ENCODE measurements at regions not wholly inside any gene's neighbourhood (a gene's known extent, or its start where the extent isn't known, plus 50 kb on each side); places are given as distances from the start of the nearest gene placed in this dataset.

DNA sequence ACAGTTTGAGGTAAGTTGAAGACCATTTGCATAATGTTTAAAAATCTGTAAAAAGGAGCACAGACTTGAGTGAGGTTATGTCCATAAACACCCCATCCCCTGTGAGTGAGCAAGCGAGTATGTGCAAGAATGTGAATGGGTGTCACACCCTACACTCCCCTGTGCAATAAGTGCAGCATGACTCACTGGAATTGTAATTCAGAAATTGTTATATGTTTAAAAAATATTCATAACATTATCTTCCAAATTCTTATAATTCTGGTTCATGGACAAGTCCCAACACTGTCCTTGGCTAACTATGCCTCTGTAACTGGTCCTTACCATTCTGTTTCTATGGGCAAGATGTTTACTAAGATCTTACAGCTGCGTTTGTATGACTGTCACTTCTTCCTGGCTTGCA lies 207.8 kb upstream of the FAR2 start:
- DNase-seq, result no peak

DNA sequence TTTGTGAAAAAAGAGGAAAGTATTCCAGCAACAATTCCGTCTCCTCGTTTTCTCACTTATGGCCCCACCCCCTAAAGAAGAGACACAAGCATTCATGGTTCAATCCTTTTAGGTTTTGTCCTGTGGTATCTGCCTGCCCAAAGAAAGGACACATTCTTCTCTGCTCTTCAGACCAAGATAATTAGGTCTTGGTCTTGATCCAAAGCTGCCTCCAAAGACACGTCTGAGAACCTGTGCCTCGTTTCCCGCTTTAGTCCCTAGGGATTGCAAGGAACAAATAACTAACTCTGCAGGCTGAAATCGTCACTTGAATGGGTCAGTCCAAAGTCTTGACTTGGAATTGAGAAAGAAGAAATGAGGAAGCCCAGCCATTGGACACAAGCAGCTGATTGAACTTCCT lies 202.7 kb upstream of the FAR2 start:
- no peak for DNase-seq

- no peak for DNase-seq
Observed at GRCh38 chr12:28948685-28949084, 200.4 kb upstream of the FAR2 start.

GRCh38 chr12:28949184-28949583 lies 199.9 kb upstream of the FAR2 start:
- DNase-seq, result no peak

- DNase-seq, result no peak
Observed at GRCh38 chr12:28950049-28950448, 199.0 kb upstream of the FAR2 start.

GRCh38 chr12:28951935-28952334 lies 197.1 kb upstream of the FAR2 start:
- no peak for DNase-seq

DNA sequence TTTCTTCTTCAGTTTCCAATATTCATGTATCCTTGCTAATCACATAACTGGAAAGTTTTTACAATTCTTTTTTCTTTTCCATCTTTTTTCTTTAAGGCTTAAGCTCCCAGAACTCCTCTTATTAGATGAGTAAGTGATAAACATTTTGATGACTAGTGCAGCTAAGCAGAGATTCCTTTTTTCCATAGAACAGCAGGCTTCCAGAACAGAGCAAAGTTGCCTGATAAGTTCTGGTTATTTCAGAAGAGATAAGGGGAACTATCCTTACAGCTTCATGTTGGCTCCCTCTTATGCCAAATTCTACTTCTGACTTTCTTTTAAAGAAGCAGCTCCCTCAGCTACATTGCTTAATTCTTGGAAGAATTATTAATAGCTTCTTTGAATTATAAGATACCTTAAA lies 194.7 kb upstream of the FAR2 start:
- no peak for DNase-seq

GRCh38 chr12:28955491-28955890 lies 193.6 kb upstream of the FAR2 start:
- no peak for DNase-seq

DNA sequence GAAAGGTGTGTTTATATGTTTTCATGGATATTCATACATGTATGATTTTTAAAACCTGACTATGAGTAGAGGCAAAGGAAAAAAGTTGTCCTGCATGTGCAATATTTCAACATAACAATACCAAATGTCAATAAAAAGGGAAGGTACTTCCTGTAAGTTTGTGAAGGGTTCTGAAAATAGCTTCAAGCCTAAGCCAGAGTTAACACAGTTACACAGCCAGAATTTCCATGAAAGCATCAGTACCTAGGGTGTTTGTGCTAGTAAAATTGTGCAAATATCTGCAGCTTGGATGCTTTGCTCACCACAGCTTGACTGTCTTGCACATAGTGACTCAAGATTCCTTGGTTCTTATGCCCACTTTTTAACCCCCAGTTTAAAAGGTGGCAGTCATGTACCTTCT lies 193.1 kb upstream of the FAR2 start:
- DNase-seq, result no peak

DNA sequence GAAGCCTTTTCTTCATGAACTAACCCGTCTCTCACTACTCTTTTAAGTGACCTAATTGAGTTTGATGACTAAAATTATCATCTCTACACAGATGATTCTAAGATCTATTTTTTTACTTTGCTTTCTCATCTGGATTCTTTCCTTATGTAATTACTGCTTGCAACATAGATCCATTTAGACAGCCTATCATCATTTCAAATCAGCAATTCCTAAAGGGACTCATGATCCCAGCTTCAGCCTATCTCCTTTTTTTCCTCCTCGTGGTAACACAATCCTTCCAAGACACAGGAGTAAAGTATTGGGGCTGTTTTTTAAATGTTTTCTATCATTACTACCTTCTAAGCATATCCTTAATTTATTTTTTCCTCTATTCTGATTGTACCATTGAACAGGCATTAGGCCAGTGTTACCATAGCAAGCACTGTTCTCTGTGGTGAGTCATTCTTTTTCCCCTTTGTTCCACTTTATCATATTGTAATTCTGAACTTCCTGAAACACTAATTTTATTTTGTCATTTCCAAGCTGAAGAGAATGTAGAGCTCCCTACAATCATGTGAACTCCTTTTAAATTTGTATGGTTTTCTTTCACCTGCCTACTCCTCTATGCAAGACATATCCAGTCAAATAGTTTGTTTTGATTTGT lies 190.4 kb upstream of the FAR2 start:
- no peak for DNase-seq

GRCh38 chr12:28961948-28962384 lies 187.1 kb upstream of the FAR2 start:
- DNase-seq, result no peak

- no peak for DNase-seq
Observed at GRCh38 chr12:28963554-28963953, 185.5 kb upstream of the FAR2 start.

DNA sequence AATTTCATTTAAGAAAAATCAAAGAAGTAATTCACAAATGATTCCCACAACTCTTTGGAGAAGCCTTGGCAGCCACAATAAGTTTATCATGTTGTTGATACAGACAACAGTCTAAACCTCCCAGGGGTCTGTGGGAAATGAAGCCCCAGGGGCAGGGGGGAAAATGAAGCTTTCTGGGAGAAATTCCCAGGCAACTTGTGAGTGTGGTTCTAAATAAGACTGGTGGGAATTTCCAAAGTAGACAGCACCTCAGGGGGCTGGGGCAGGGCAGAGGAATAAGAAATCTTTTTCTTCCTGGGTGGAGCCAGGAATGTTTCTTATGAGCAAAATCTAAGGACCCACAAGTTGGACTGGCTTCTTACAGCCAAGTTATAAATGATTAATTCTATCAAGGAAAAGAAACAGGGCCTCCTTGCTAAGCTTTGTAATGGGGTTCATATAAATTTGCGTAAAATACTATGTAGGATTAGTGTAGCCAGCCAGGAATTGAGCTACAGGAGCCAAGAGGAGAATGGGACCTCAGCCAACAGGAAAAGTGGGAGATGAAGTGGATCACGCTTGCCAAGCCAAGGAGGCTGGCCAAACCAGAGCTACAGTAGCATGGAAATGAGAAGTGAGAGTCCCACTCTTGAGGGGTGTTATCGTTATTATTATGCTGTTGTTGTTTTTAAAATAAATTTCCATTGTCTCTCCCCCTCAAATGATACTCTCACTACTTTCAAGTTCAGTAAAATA lies 182.9 kb upstream of the FAR2 start:
- no peak for DNase-seq

GRCh38 chr12:28967426-28967825 lies 181.7 kb upstream of the FAR2 start:
- DNase-seq, result no peak

GRCh38 chr12:28973491-28973890 lies 175.6 kb upstream of the FAR2 start:
- DNase-seq, result no peak

GRCh38 chr12:28974166-28974565 lies 174.9 kb upstream of the FAR2 start:
- DNase-seq, result no peak

- no peak for DNase-seq
Observed at GRCh38 chr12:28974883-28975282, 174.2 kb upstream of the FAR2 start.

- no peak for DNase-seq
Observed at GRCh38 chr12:28975564-28976340, 173.3 kb upstream of the FAR2 start.

GRCh38 chr12:28980436-28980835 lies 168.6 kb upstream of the FAR2 start:
- DNase-seq, result no peak

GRCh38 chr12:28987538-28988324 lies 161.3 kb upstream of the FAR2 start:
- DNase-seq, result no peak

- DNase-seq, result no peak
Observed at GRCh38 chr12:28988325-28988704, 160.8 kb upstream of the FAR2 start.

- no peak for DNase-seq
Observed at GRCh38 chr12:28991626-28992025, 157.5 kb upstream of the FAR2 start.

DNA sequence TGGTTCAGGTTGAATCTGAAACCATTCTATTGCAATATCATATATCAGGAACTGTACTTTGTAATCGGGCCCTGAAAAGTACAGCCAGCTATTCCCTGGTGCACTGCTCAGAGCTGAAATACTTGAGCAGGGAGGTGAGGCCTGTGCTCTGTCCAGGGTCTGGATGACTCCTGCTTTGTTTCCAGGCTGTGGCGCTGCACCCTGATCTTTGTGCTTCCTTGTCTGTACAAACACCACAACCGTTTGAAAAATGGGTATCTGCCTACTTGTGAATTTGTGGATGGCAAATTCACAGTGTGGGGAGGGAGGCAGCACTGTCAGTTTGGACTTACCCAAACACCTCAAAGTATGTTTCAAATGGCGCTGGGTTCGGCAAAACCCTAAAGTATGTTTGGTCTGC lies 155.4 kb upstream of the FAR2 start:
- no peak for DNase-seq

All from stimulated activated CD4-positive, alpha-beta T cell treated with anti-CD3 and anti-CD28 coated beads, Interleukin-2, amount 100 ng/mL, for 24 hours (primary cell).